Bronchial epithelial cell (primary cell): ENCODE measurements at regions not wholly inside any gene's neighbourhood (a gene's known extent, or its start where the extent isn't known, plus 50 kb on each side); places are given as distances from the start of the nearest gene placed in this dataset.
"Not testable (repeated sequence)": the region's sequence is repeated elsewhere in the genome, so short reads cannot be mapped to it uniquely, and the experiment has no call there.

Experiments
- DNase-seq: peaks from one replicate; pipeline ENCODE4 v3.0.0-alpha.2; 2010; ENCODE audit warnings: low read depth
- FAIRE-seq: peaks from 2 replicates; lab custom pipeline; 2011; peaks lifted over from hg19 to GRCh38; lab: Jason Lieb, UNC
- H3K27me3 ChIP-seq: 2 replicates; pipeline ENCODE4 v1.5.1; 2011; ENCODE audit warnings: low read length; ENCODE audit not compliant: control insufficient read depth, insufficient read depth
- H3K36me3 ChIP-seq: 2 replicates; pipeline ENCODE4 v1.5.1; 2011; ENCODE audit warnings: low read length; ENCODE audit not compliant: control insufficient read depth, insufficient read depth
- H3K4me3 ChIP-seq: 2 replicates; pipeline ENCODE4 v1.5.1; 2011; ENCODE audit warnings: mild to moderate bottlenecking, low read depth, low read length, control low read depth
- TF ChIP-seq, protein P1 (sequence below): IDR thresholded peaks from 2 replicates; pipeline ENCODE4 v1.5.1; 2011; ENCODE audit warnings: mild to moderate bottlenecking, moderate library complexity, low read length, control low read depth, inconsistent platforms; ENCODE audit not compliant: insufficient read depth, severe bottlenecking

DNA sequence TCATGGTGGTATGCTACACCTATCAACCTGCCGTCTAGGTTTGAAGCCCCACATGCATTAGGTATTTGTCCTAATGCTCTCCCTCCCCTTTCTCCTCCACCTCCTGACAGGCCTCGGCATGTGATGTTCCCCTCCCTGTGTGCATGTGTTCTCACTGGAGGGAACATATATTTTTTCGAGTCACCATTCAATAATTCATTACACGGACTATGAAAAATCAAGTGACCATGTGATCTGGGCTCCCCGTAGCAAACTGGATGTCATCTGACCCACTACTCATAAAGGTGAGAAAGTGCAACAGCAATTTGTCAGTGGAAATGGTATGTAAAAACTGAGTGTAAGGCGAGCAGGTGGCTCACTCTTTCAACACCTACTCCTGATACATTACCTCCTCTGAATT lies 224.3 kb upstream of the RASGRP1 start:
- no peak overlapping the region for H3K4me3 ChIP-seq
- H3K27me3 ChIP-seq, result peaks cover under 1% of the 10 kb centered on the region
- FAIRE-seq (no peak), DNase-seq (peak; percentile 42)
- TF ChIP-seq, protein P1, sequence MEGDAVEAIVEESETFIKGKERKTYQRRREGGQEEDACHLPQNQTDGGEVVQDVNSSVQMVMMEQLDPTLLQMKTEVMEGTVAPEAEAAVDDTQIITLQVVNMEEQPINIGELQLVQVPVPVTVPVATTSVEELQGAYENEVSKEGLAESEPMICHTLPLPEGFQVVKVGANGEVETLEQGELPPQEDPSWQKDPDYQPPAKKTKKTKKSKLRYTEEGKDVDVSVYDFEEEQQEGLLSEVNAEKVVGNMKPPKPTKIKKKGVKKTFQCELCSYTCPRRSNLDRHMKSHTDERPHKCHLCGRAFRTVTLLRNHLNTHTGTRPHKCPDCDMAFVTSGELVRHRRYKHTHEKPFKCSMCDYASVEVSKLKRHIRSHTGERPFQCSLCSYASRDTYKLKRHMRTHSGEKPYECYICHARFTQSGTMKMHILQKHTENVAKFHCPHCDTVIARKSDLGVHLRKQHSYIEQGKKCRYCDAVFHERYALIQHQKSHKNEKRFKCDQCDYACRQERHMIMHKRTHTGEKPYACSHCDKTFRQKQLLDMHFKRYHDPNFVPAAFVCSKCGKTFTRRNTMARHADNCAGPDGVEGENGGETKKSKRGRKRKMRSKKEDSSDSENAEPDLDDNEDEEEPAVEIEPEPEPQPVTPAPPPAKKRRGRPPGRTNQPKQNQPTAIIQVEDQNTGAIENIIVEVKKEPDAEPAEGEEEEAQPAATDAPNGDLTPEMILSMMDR, result no peak
- no peaks in the 10 kb centered on the region for H3K36me3 ChIP-seq

DNA sequence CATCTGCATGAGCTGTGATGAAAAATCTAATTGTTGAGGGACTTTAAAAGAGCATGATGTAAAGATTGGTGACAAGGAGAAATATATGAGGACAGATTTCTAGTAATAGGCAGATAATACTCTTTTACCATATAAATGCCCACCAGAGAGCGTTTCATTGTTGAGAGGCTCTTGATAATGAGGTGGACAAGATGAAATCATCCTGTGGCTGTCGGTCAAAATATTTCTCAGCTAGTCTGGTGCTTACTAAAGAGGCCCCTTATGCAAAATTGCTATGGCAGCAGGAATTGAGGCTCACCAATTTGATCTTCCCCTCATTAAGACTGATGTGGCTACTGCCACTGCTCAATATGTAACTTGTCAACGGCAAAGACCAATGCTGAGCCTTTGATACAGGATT lies 225.0 kb upstream of the RASGRP1 start:
- no peak for DNase-seq
- Histone ChIP-seq H3K36me3 (no peaks in the 10 kb centered on the region), H3K4me3 (no peak overlapping the region), H3K27me3 (peaks cover 2% of the 10 kb centered on the region)
- TF ChIP-seq, protein P1, result no peak
- no peak for FAIRE-seq

DNA sequence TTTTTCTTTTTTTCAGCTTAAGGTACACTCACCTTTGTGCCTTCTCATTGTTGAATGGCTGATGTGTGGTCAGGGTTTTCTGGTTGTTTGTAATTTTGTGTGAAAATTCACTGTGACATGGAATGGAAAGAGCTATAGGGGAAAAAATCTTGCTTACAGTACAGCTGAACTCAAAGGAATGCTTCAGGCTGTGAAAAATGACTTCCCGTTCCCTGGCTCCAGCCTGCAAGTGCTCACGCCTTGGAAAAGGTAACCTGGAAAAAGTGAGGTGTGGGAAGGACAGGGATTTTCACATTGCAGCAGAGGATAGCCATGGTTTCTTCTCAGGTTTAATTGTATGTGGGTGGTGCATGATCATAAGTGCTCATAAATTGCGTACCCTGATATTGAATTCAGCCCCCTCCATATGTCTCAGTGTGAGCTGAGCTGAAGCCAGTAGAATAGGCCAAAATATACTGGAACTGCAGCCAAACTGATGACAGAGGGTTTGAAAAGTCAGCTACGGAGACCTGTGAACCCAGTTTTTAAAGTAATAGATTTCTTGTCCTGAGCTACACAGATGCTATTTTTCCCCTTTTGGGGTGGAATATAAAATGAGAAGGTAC lies 228.7 kb upstream of the RASGRP1 start:
- H3K4me3 ChIP-seq, result no peak overlapping the region
- peaks cover 2% of the 10 kb centered on the region for H3K27me3 ChIP-seq
- TF ChIP-seq, protein P1, result no peak
- DNase-seq, result no peak
- no peaks in the 10 kb centered on the region for H3K36me3 ChIP-seq
- FAIRE-seq, result no peak

DNA sequence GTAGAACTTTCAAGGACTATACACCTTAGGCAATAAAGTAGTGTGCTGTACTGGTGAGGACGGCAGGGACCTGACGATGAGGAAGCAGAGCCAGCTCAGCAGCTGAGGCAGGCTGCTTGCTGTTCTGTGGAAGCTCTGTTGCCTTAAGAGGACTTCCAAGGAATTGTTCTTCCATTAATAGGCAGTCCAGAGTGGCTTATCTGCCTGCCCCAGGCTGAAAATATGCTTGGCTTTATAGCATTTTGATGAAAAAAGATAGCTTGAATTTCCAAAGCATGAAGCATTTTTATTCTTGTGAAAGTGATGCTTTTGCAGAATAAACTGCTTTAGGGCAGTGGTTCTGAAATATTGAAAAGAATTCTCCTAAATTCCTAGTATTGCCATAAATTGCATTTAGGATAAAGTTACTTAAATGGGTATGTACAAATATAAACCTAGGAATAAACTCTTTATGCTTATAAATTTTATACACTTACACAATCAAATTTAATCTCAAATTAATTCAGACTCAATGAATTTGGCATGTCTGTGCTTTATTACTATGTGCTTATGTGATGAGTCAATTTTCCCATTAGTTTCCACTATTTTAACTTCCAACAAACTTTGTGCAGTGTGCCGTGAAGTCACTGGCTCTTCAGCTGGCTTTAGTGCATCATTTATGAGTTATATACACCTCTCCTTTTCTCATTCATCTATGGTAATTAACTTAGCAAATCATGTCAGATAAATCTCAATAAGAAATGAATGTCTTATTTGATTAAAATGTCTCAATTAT lies 231.0 kb upstream of the RASGRP1 start:
- peaks cover 2% of the 10 kb centered on the region for H3K27me3 ChIP-seq
- TF ChIP-seq, protein P1, result no peak
- no peak for DNase-seq
- no peak for FAIRE-seq
- H3K36me3 ChIP-seq, result no peaks in the 10 kb centered on the region
- H3K4me3 ChIP-seq, result no peak overlapping the region

DNA sequence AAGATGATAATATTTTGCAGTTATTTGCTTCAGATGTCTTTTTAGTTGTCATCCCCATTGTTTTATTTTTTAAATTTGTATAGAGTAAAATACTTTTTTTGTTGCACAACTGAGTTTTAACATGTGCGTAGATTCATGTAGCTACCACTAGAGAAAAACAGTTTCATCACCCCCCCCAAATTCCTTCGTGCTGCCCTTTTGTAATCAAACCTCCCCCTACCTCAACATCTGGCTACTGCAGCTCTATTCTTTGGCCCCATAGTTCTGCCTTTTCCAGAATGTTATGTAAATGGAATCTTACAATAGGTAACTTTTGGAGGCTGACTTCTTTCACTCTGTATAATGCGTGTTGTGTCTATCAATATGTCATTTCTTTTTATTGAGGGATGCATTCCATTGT lies 232.0 kb upstream of the RASGRP1 start:
- no peak for FAIRE-seq
- Histone ChIP-seq H3K27me3 (peaks cover 2% of the 10 kb centered on the region), H3K4me3 (no peak overlapping the region), H3K36me3 (no peaks in the 10 kb centered on the region)
- no peak for DNase-seq
- TF ChIP-seq, protein P1, result no peak

DNA sequence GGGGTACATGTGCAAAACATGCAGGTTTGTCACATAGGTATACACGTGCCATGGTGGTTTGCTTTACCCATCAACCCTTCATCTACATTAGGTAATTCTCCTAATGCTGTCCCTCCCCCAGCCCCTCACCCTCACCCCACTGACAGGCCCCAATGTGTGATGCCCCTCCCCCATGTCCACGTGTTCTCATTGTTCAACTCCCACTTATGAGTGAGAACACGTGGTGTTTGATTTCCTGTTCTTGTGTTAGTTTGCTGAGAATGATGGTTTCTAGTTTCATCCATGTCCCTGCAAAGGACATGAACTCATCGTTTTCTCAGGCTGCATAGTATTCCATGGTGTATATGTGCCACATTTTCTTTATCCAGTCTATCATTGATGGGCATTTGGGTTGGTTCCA lies 232.9 kb upstream of the RASGRP1 start:
- not testable (repeated sequence) for FAIRE-seq, H3K27me3 ChIP-seq, DNase-seq, H3K4me3 ChIP-seq, H3K36me3 ChIP-seq

DNA sequence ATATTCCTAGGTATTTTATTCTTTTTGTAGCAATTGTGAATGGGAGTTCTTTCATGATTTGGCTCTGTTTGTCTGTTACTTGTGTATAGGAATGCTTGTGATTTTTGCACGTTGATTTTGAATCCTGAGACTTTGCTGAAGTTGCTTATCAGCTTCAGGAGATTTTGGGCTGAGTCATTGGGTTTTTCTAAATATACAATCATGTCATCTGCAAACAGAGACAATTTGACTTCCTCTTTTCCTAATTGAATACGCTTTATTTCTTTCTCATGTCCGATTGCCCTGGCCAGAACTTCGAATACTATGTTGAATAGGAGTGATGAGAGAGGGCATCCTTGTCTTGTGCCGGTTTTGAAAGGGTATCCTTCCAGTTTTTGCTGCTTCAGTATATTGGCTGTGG lies 234.6 kb upstream of the RASGRP1 start:
- H3K36me3 ChIP-seq, DNase-seq, FAIRE-seq, H3K4me3 ChIP-seq, H3K27me3 ChIP-seq: not testable (repeated sequence)
